ENCODE measurements at regions not wholly inside any gene's neighbourhood (a gene's known extent, or its start where the extent isn't known, plus 50 kb on each side); places are given as distances from the start of the nearest gene placed in this dataset.

DNA sequence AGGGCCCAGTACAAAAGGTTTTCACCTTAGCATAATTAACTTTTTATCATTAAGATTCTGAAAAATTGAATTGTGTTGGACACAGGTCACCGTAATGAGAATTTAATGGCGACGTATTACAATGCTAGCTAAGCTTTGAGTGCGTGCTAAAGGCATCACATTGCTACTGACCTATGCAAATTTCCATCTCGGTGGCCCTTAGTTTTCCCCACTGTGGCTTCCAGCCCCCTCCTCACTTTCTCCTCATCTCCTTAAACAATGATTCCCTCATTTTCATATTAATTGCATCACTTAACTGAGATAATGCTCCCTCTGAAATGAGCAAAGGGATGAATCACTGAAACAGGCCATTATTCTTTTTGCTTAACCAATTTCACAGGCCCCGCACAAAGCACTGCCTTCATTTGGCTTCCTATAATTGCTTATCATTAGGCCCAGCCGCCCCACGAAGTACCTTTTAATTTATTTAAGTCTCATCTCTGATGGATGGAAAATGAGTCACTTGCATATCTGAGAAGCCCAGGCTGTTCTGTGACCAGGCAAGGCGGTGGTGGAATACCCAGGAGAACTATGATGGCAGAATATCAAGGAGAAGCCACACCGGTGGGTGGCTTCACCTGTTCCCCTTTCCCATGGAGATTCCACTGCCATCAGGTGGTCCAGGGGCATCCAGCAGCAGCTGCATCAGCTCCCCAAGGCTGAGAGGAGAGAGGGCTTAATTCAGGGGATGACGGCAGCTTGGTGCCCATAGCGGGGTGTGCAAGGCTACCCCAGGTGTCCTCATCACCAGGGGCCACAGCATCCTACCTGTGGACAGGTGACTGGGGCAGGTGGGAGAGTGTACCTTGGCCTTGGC is 223.8 kb upstream of the BOD1L1 start (continued):
- TF ChIP-seq EZH2phosphoT487 (IDR thresholded peaks at IDR 0.05; ENCODE audit: unreplicated experiment): no peak
- TF ChIP-seq NANOG (IDR thresholded peaks at IDR 0.05; ENCODE audit: borderline replicate concordance): no peak

DNA sequence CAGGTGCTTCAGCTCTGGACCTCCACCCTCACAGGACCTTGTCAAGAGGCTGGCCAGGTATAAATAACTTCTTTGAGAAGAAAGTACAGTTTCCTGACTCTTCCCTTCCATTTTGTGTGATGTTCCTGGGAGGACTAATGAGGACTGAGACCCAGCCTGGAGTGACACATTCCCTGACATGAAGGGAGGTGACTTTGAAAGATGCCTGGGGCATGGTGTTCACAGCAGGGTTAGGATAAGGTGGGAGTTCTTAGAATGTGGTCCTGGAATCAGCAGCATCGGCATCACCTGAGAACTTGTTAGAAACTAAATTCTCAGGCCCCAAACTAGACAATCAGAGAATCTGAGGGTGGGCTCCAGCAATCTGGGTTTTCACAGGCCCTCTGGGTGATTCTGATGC is 224.9 kb upstream of the BOD1L1 start:
- Mint-ChIP-seq H3K36me3 (ENCODE audit: low read depth) (no peaks in the 10 kb centered on the region), H3K9me3 (no peaks in the 10 kb centered on the region; the same call in none of the 3 replicates), H3K27ac (no peak overlapping the region), H3K4me1 (peaks cover 8% of the 10 kb centered on the region; the same call in 2 of the 3 replicates), H3K27me3 (ENCODE audit: insufficient read depth, low read depth, poor library complexity) (peaks cover 6% of the 10 kb centered on the region), H3K4me3 (no peak overlapping the region)
- no peaks in the 10 kb centered on the region for H3F3A ChIP-seq (replicated peaks; ENCODE audit: low read depth)
- no peaks in the 10 kb centered on the region for H3K27me3 ChIP-seq (ENCODE audit: insufficient read depth)
- H3K4me1 ChIP-seq (ENCODE audit: insufficient read depth): peaks cover 8% of the 10 kb centered on the region
- no peak for ATAC-seq
- no peaks in the 10 kb centered on the region for H3K79me2 ChIP-seq (replicated peaks; ENCODE audit: insufficient read depth)
- H4K20me1 ChIP-seq (replicated peaks; ENCODE audit: insufficient read depth): no peaks in the 10 kb centered on the region
- peaks cover 4% of the 10 kb centered on the region; the same call in 1 of the 2 replicates for H3K9me2 ChIP-seq (ENCODE audit: insufficient read depth)
- H3K36me3 ChIP-seq (ENCODE audit: insufficient read depth): no peaks in the 10 kb centered on the region
- H3K4me2 ChIP-seq: no peak overlapping the region
- H3K27ac ChIP-seq (ENCODE audit: low read depth): no peak overlapping the region
- no peak overlapping the region for H3K4me3 ChIP-seq
- TF ChIP-seq, protein P1, sequence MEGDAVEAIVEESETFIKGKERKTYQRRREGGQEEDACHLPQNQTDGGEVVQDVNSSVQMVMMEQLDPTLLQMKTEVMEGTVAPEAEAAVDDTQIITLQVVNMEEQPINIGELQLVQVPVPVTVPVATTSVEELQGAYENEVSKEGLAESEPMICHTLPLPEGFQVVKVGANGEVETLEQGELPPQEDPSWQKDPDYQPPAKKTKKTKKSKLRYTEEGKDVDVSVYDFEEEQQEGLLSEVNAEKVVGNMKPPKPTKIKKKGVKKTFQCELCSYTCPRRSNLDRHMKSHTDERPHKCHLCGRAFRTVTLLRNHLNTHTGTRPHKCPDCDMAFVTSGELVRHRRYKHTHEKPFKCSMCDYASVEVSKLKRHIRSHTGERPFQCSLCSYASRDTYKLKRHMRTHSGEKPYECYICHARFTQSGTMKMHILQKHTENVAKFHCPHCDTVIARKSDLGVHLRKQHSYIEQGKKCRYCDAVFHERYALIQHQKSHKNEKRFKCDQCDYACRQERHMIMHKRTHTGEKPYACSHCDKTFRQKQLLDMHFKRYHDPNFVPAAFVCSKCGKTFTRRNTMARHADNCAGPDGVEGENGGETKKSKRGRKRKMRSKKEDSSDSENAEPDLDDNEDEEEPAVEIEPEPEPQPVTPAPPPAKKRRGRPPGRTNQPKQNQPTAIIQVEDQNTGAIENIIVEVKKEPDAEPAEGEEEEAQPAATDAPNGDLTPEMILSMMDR (conservative IDR thresholded peaks at IDR 0.05; ENCODE audit: low read depth in 2 of 2): no peak
- TF ChIP-seq JUNB (IDR thresholded peaks at IDR 0.05; ENCODE audit: unreplicated experiment) (no peak), POLR2AphosphoS5 (IDR thresholded peaks at IDR 0.05; ENCODE audit: low read depth) (no peak), NANOG (IDR thresholded peaks at IDR 0.05; ENCODE audit: borderline replicate concordance) (no peak), EZH2phosphoT487 (IDR thresholded peaks at IDR 0.05; ENCODE audit: unreplicated experiment) (no peak), CREB1 (CRISPR knock-in tag; IDR thresholded peaks at IDR 0.05; ENCODE audit: low read depth) (no peak), EZH2 (IDR thresholded peaks at IDR 0.05; ENCODE audit: low read depth, unreplicated experiment) (no peak)
- TF ChIP-seq, protein P2, sequence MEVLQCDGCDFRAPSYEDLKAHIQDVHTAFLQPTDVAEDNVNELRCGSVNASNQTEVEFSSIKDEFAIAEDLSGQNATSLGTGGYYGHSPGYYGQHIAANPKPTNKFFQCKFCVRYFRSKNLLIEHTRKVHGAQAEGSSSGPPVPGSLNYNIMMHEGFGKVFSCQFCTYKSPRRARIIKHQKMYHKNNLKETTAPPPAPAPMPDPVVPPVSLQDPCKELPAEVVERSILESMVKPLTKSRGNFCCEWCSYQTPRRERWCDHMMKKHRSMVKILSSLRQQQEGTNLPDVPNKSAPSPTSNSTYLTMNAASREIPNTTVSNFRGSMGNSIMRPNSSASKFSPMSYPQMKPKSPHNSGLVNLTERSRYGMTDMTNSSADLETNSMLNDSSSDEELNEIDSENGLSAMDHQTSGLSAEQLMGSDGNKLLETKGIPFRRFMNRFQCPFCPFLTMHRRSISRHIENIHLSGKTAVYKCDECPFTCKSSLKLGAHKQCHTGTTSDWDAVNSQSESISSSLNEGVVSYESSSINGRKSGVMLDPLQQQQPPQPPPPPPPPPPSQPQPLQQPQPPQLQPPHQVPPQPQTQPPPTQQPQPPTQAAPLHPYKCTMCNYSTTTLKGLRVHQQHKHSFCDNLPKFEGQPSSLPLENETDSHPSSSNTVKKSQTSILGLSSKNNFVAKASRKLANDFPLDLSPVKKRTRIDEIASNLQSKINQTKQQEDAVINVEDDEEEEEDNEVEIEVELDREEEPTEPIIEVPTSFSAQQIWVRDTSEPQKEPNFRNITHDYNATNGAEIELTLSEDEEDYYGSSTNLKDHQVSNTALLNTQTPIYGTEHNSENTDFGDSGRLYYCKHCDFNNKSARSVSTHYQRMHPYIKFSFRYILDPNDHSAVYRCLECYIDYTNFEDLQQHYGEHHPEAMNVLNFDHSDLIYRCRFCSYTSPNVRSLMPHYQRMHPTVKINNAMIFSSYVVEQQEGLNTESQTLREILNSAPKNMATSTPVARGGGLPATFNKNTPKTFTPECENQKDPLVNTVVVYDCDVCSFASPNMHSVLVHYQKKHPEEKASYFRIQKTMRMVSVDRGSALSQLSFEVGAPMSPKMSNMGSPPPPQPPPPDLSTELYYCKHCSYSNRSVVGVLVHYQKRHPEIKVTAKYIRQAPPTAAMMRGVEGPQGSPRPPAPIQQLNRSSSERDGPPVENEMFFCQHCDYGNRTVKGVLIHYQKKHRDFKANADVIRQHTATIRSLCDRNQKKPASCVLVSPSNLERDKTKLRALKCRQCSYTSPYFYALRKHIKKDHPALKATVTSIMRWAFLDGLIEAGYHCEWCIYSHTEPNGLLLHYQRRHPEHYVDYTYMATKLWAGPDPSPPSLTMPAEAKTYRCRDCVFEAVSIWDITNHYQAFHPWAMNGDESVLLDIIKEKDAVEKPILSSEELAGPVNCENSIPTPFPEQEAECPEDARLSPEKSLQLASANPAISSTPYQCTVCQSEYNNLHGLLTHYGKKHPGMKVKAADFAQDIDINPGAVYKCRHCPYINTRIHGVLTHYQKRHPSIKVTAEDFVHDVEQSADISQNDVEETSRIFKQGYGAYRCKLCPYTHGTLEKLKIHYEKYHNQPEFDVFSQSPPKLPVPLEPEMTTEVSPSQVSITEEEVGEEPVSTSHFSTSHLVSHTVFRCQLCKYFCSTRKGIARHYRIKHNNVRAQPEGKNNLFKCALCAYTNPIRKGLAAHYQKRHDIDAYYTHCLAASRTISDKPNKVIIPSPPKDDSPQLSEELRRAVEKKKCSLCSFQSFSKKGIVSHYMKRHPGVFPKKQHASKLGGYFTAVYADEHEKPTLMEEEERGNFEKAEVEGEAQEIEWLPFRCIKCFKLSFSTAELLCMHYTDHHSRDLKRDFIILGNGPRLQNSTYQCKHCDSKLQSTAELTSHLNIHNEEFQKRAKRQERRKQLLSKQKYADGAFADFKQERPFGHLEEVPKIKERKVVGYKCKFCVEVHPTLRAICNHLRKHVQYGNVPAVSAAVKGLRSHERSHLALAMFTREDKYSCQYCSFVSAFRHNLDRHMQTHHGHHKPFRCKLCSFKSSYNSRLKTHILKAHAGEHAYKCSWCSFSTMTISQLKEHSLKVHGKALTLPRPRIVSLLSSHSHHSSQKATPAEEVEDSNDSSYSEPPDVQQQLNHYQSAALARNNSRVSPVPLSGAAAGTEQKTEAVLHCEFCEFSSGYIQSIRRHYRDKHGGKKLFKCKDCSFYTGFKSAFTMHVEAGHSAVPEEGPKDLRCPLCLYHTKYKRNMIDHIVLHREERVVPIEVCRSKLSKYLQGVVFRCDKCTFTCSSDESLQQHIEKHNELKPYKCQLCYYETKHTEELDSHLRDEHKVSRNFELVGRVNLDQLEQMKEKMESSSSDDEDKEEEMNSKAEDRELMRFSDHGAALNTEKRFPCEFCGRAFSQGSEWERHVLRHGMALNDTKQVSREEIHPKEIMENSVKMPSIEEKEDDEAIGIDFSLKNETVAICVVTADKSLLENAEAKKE (CRISPR knock-in tag; IDR thresholded peaks at IDR 0.05): no peak
- DNase-seq (ENCODE audit: low spot score): no peak
- H2AFZ ChIP-seq: no peak overlapping the region

Measured in GM23338 (cell line).